Astrocyte (in vitro differentiated cells and primary cell): ENCODE measurements at regions not wholly inside any gene's neighbourhood (a gene's known extent, or its start where the extent isn't known, plus 50 kb on each side); places are given as distances from the start of the nearest gene placed in this dataset.

Source experiments
- EZH2 ChIP-seq: IDR thresholded peaks from 2 replicates; pipeline ENCODE4 v1.6.1; 2012; ENCODE audit warnings: mild to moderate bottlenecking, low read length, inconsistent platforms; ENCODE audit not compliant: insufficient read depth
- TF ChIP-seq, protein P1 (sequence below): IDR thresholded peaks from 2 replicates; pipeline ENCODE4 v1.5.1; 2011; ENCODE audit warnings: low read depth, mild to moderate bottlenecking, inconsistent platforms, low read length, moderate library complexity; ENCODE audit not compliant: insufficient read depth

DNA sequence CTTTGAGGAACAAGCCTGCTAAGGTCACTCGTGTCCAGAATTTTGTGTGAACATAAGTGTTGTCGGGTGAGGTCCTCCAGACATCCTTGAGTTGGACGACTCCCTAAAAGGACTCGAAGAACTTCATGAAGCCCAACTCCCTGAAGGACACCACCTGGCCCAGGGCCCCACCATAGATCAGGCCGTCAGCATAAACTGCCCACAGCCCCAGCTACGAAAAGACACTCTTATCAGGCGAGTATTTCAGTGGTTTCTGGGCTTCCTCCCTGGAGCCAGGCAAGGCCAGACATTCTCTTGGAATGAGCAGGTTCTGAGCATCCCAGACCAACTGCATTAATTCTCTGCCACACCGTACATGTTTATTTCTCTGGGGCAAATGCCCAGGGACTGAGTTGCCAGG is 170.1 kb downstream of the IGLL1 start:
- TF ChIP-seq, protein P1, sequence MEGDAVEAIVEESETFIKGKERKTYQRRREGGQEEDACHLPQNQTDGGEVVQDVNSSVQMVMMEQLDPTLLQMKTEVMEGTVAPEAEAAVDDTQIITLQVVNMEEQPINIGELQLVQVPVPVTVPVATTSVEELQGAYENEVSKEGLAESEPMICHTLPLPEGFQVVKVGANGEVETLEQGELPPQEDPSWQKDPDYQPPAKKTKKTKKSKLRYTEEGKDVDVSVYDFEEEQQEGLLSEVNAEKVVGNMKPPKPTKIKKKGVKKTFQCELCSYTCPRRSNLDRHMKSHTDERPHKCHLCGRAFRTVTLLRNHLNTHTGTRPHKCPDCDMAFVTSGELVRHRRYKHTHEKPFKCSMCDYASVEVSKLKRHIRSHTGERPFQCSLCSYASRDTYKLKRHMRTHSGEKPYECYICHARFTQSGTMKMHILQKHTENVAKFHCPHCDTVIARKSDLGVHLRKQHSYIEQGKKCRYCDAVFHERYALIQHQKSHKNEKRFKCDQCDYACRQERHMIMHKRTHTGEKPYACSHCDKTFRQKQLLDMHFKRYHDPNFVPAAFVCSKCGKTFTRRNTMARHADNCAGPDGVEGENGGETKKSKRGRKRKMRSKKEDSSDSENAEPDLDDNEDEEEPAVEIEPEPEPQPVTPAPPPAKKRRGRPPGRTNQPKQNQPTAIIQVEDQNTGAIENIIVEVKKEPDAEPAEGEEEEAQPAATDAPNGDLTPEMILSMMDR, result no peak
- no peak for TF ChIP-seq EZH2
